ENCODE measurements at regions not wholly inside any gene's neighbourhood (a gene's known extent, or its start where the extent isn't known, plus 50 kb on each side); places are given as distances from the start of the nearest gene placed in this dataset.

DNA sequence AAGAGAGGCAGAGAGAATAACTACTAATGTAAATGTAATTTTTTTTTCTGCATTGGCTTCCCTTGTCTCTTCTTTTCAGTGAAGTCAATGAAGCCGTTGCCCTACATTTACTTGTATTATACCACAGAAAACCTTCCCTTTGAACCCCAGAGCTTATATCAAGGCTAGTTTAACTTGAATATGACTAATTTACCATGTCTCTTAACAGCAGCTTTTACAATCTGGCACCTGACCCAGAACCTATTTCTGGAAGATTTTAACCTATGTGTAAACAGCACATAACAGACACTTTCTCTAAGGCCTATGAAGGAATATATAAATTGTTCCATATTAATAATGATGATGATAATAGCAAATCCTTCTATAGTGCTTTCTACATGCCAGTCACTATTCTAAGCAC is 580.5 kb upstream of the NXPH2 start:
- TF ChIP-seq EZH2 (IDR thresholded peaks at IDR 0.05; ENCODE audit: borderline replicate concordance, insufficient read depth, low read depth, low read length, poor library complexity, severe bottlenecking) (no peak), CTCF (IDR thresholded peaks at IDR 0.05) (no peak)

All from B cell (primary cell).